ENCODE measurements at regions not wholly inside any gene's neighbourhood (a gene's known extent, or its start where the extent isn't known, plus 50 kb on each side); places are given as distances from the start of the nearest gene placed in this dataset.

DNA sequence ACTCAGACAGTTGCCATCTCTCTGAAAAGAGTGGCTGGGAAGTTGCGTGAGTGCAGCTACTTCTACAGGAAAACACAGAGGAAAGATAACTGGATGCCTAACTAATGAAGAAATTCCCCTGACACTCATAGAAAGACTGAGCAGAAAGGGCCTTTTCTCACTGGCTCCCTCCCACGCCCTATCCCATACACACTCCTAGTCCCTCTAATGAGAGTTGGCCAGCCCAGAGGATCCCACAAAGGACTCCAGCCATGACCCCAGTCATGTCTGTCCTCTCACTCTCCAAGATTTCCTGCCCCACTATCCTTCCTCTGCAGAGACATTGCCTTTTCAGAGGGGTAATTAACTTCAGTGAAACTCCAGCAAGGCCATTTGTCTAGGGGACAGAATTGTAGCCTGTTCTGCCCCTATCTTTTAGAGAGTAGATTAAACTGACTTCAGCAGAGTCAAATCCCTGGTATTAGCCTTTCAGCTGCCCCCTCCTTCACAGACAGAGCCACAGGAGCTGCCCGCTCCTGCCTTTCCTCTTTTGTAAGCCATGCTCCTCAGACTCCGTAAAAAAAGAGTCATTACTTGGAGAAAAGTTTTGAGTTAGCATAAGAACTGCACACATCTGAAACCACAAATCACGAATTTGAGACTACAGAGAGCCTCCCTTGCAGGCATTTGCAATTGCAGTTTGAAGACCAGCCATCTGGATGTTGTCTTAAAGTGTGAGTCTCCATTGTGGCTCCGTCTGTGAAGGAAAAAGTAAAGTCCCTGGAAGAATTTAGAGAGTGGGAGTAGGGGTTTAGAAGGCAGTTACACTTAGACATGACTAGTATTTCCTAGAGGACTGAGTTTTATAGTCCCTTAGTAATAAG lies 129.1 kb upstream of the SEMA6D start:
- no TSS peak for BruUV-seq (replicated peaks)
- ChIA-PET CTCF (no interaction called here), POLR2A (no interaction called here), RAD21 (ENCODE audit: unreplicated experiment) (no interaction called here), SMC1A (ENCODE audit: uncharacterized antibody, unreplicated experiment) (no interaction called here)
- Histone ChIP-seq H3K4me2 (ENCODE audit: control insufficient read depth, insufficient read depth) (no peak overlapping the region), H4K20me1 (ENCODE audit: control insufficient read depth, insufficient read depth) (no peaks in the 10 kb centered on the region), H2AFZ (ENCODE audit: control insufficient read depth, low read depth, low read length) (no peak overlapping the region), H3K4me3 (no peak overlapping the region), H3K4me1 (ENCODE audit: control insufficient read depth, insufficient read depth, low read length) (no peaks in the 10 kb centered on the region), H3K27ac (ENCODE audit: control insufficient read depth, insufficient read depth) (no peak overlapping the region), H3K27me3 (replicated peaks in 1 of 2; ENCODE audit: control insufficient read depth in 2 of 2, insufficient read depth in 2 of 2, low read length in 1 of 2) (no peaks in the 10 kb centered on the region), H3K9me3 (replicated peaks; ENCODE audit: control insufficient read depth, insufficient read depth, low read length) (no peaks in the 10 kb centered on the region), H3K9ac (ENCODE audit: control insufficient read depth, insufficient read depth, low read length) (no peak overlapping the region), H3K36me3 (ENCODE audit: control insufficient read depth in 2 of 2, insufficient read depth in 2 of 2, low read length in 1 of 2) (no peaks in the 10 kb centered on the region), H3K79me2 (ENCODE audit: control insufficient read depth, insufficient read depth, low read length) (no peaks in the 10 kb centered on the region)
- DNase-seq (ENCODE audit: low read depth, low spot score), result no peak
- 18% methylated on average over 6 of the region's 6 CpGs for WGBS (ENCODE audit: insufficient coverage, insufficient replicate concordance, low lambda C conversion rate, missing lambda C conversion rate)
- in situ Hi-C loops (cut with MboI), result no loop called here
- intact Hi-C loops (cut with micrococcal nuclease; ENCODE audit: unreplicated experiment), result no loop called here
- FAIRE-seq, result no peak
- TF ChIP-seq, protein P1, sequence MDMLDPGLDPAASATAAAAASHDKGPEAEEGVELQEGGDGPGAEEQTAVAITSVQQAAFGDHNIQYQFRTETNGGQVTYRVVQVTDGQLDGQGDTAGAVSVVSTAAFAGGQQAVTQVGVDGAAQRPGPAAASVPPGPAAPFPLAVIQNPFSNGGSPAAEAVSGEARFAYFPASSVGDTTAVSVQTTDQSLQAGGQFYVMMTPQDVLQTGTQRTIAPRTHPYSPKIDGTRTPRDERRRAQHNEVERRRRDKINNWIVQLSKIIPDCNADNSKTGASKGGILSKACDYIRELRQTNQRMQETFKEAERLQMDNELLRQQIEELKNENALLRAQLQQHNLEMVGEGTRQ (IDR thresholded peaks at IDR 0.05; ENCODE audit: borderline replicate concordance, low read depth, low read length), result no peak
- no peak for TF ChIP-seq HDAC6 (IDR thresholded peaks at IDR 0.05; ENCODE audit: unreplicated experiment)
- no peak for TF ChIP-seq ETV6 (conservative IDR thresholded peaks at IDR 0.05 in 1 of 2, IDR thresholded peaks at IDR 0.05 in 1 of 2; ENCODE audit: borderline replicate concordance in 1 of 2, low read depth in 1 of 2)
- no peak for TF ChIP-seq KDM1A (IDR thresholded peaks at IDR 0.05; ENCODE audit: borderline replicate concordance)
- no peak for TF ChIP-seq HDAC2 (IDR thresholded peaks at IDR 0.05)
- TF ChIP-seq EED (IDR thresholded peaks at IDR 0.05; ENCODE audit: low read depth), result no peak
- no peak for TF ChIP-seq LARP7 (IDR thresholded peaks at IDR 0.05)
- TF ChIP-seq E2F8 (IDR thresholded peaks at IDR 0.05; ENCODE audit: low read depth, partially characterized antibody), result no peak
- no peak for TF ChIP-seq RCOR1 (conservative IDR thresholded peaks at IDR 0.05; ENCODE audit: low read depth, low read length)
- no peak for TF ChIP-seq TCF3 (IDR thresholded peaks at IDR 0.05; ENCODE audit: borderline replicate concordance, insufficient read depth, low read depth, low read length)
- no peak for TF ChIP-seq HCFC1 (IDR thresholded peaks at IDR 0.05; ENCODE audit: low read length)
- no peak for TF ChIP-seq ZBTB33 (IDR thresholded peaks at IDR 0.05)
- TF ChIP-seq SPI1 (IDR thresholded peaks at IDR 0.05; ENCODE audit: borderline replicate concordance, insufficient read depth, low read depth, low read length), result no peak
- TF ChIP-seq IRF5 (IDR thresholded peaks at IDR 0.05; ENCODE audit: borderline replicate concordance), result no peak
- no peak for TF ChIP-seq IRF4 (IDR thresholded peaks at IDR 0.05; ENCODE audit: low read depth, low read length)
- ATAC-seq, result no peak

All from GM12878 (cell line).